HUES48 (cell line): ENCODE measurements at regions not wholly inside any gene's neighbourhood (a gene's known extent, or its start where the extent isn't known, plus 50 kb on each side); places are given as distances from the start of the nearest gene placed in this dataset.
"Not testable (repeated sequence)": the region's sequence is repeated elsewhere in the genome, so short reads cannot be mapped to it uniquely, and the experiment has no call there.

Experiments used
- H3K27ac ChIP-seq: one replicate; pipeline ENCODE4 v1.7.0; 2013; ENCODE audit warnings: low read depth, low read length, inconsistent platforms
- H3K27me3 ChIP-seq: 2 replicates; pipeline ENCODE4 v1.6.1; 2013; ENCODE audit warnings: mild to moderate bottlenecking, low read length; ENCODE audit not compliant: control insufficient read depth, insufficient read depth
- H3K36me3 ChIP-seq: 2 replicates; pipeline ENCODE4 v1.6.1; 2013; ENCODE audit warnings: low read length; ENCODE audit not compliant: control insufficient read depth, insufficient read depth
- H3K4me1 ChIP-seq: 2 replicates; pipeline ENCODE4 v1.6.1; 2013; ENCODE audit warnings: mild to moderate bottlenecking, low read length; ENCODE audit not compliant: control insufficient read depth, insufficient read depth
- H3K4me3 ChIP-seq: 2 replicates; pipeline ENCODE4 v1.5.1; 2013; ENCODE audit warnings: mild to moderate bottlenecking, low read depth, low read length
- H3K9ac ChIP-seq: 2 replicates; pipeline ENCODE4 v1.6.1; 2013; ENCODE audit warnings: mild to moderate bottlenecking, low read depth, low read length, moderate library complexity
- H3K9me3 ChIP-seq: 2 replicates; pipeline ENCODE4 v1.6.1; 2013; ENCODE audit warnings: low read length; ENCODE audit not compliant: control insufficient read depth, insufficient read depth

GRCh38 chr13:18702464-18703247, 479.0 kb downstream of the TUBA3C start:
- H3K9ac ChIP-seq, H3K27me3 ChIP-seq, H3K27ac ChIP-seq, H3K36me3 ChIP-seq, H3K4me3 ChIP-seq, H3K4me1 ChIP-seq: not testable (repeated sequence)
- peaks cover 38% of the 10 kb centered on the region for H3K9me3 ChIP-seq

GRCh38 chr13:18698332-18698731, 483.3 kb downstream of the TUBA3C start:
- H3K36me3 ChIP-seq, H3K9ac ChIP-seq: not testable (repeated sequence)

DNA sequence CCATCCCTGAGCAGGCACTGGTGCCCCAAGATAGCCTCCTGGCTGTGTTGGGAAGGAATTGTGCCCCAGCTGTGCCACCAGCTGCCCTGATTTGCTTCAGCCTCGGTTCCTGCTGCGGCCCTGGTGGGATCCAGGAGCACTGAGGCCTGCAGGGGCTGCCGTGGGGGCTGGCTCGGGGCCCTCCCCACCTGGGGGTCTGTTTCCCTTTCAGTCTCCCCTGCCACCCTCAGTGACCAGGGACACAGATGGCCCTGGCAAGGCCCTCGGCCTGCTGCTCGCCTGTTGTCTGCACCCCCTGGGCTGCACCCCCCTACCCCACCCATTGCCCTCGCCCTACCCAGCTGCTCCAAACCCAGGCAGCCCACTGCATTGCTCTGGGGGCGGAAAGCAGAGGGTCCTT, 483.8 kb downstream of the TUBA3C start:
- H3K4me1 ChIP-seq, H3K27ac ChIP-seq, H3K36me3 ChIP-seq, H3K27me3 ChIP-seq, H3K9ac ChIP-seq, H3K4me3 ChIP-seq: not testable (repeated sequence)
- H3K9me3 ChIP-seq, result peaks cover 31% of the 10 kb centered on the region

More at GRCh38 chr13:18698332-18698731, 483.3 kb downstream of the TUBA3C start:
- H3K9me3 ChIP-seq, result peaks cover 33% of the 10 kb centered on the region
- not testable (repeated sequence) for H3K4me3 ChIP-seq, H3K4me1 ChIP-seq, H3K27me3 ChIP-seq, H3K27ac ChIP-seq

DNA sequence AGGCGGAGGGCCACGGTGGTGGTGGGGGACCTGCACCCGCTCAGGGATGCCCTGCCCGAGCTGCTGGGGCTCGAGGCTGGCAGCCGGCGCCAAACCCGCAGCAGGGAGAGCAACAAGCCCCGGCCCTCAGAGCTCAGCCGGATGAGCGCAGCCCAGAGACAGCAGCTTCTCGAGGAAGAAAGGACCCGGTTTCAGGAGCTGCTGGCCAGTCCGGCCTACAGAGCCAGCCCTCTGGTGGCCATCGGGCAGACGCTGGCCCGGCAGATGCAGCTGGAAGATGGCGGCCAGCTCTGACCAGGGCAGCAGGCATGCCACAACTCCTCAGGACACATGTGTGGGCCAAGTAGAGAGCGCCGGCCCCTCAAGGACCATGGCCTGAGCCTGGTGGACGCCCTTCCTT, 484.4 kb downstream of the TUBA3C start:
- H3K4me1 ChIP-seq, H3K27ac ChIP-seq, H3K9ac ChIP-seq, H3K27me3 ChIP-seq, H3K36me3 ChIP-seq, H3K4me3 ChIP-seq: not testable (repeated sequence)
- H3K9me3 ChIP-seq, result peaks cover 25% of the 10 kb centered on the region

DNA sequence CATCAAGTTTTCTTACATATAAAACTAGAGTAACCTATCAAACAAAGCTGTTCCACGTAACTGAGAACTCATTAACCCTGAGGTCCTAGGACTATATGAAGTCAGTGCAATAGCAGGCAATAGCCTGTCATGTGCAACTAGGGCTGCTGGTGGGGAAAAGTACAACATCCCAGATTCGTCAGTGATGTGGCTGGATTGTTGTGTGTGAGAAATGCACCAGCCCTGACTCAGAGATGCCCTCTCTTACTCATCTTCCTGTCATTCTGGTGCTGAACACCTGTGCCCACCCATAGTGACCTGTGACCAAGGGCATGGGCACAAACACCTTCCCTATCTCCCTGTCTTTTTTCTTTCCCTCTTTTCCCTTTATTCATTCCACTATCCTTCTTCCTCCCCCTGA, 504.2 kb downstream of the TUBA3C start:
- not testable (repeated sequence) for H3K27me3 ChIP-seq, H3K27ac ChIP-seq, H3K9ac ChIP-seq, H3K4me1 ChIP-seq, H3K36me3 ChIP-seq, H3K4me3 ChIP-seq
- peaks cover 20% of the 10 kb centered on the region for H3K9me3 ChIP-seq

DNA sequence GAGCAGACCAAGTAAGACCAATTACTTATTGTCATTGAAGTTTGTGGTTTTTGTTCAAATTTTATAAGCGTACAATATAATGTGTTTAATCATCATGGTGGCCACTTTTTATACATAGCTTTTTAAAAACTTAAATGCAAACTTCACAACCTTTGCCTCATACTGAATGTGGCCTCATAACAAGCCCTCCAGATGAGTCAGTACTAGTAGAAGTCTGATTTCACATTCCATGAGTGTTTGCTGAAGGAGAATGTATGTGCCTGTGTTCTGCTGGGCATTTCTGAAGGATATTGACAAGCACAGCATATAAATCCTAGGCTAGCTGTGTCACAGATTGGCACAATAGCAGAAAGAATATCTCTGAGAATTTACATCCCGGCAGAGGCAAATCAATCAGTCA, 506.4 kb downstream of the TUBA3C start:
- H3K36me3 ChIP-seq, H3K27me3 ChIP-seq, H3K27ac ChIP-seq, H3K4me3 ChIP-seq, H3K9ac ChIP-seq, H3K4me1 ChIP-seq: not testable (repeated sequence)
- peaks cover 17% of the 10 kb centered on the region for H3K9me3 ChIP-seq

DNA sequence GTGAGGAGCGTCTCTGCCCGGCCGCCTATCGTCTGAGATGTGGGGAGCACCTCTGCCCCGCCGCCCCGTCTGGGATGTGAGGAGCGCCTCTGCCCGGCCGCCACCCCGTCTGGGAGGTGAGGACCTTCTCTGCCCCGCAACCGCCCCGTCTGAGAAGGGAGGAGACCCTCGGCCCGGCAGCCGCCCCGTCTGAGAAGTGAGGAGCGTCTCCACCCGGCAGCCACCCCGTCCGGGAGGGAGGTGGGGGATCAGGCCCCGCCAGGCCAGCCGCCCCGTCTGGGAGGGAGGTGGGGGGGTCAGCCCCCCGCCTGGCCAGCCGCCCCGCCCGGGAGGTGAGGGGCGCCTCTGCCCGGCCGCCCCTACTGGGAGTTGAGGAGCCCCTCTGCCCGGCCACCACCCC, 507.8 kb downstream of the TUBA3C start:
- H3K9me3 ChIP-seq, H3K27ac ChIP-seq, H3K4me1 ChIP-seq, H3K4me3 ChIP-seq, H3K27me3 ChIP-seq, H3K9ac ChIP-seq, H3K36me3 ChIP-seq: not testable (repeated sequence)

DNA sequence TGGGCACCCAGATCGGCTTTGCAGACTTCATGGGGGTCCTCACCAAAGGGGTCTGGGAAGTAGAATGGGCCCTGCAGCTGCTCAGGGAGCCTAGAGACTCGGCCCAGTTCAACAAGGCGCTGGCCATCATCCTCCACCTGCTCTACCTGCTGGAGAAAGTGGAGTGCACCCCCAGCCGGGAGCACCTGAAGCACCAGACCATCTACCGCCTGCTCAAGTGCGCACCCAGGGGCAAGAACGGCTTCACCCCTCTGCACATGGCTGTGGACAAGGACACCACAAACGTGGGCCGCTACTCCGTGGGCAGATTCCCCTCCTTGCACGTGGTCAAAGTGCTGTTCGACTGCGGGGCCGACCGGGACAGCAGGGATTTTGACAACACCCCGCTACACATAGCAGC, 515.0 kb downstream of the TUBA3C start:
- H3K36me3 ChIP-seq, H3K9ac ChIP-seq, H3K27me3 ChIP-seq, H3K4me3 ChIP-seq, H3K27ac ChIP-seq, H3K4me1 ChIP-seq: not testable (repeated sequence)
- H3K9me3 ChIP-seq, result peaks cover 10% of the 10 kb centered on the region; the same call in 1 of the 2 replicates

GRCh38 chr13:18665716-18666115, 515.9 kb downstream of the TUBA3C start:
- H3K27me3 ChIP-seq, H3K36me3 ChIP-seq, H3K4me1 ChIP-seq, H3K4me3 ChIP-seq, H3K27ac ChIP-seq, H3K9ac ChIP-seq: not testable (repeated sequence)
- H3K9me3 ChIP-seq, result peaks cover 10% of the 10 kb centered on the region; the same call in 1 of the 2 replicates

DNA sequence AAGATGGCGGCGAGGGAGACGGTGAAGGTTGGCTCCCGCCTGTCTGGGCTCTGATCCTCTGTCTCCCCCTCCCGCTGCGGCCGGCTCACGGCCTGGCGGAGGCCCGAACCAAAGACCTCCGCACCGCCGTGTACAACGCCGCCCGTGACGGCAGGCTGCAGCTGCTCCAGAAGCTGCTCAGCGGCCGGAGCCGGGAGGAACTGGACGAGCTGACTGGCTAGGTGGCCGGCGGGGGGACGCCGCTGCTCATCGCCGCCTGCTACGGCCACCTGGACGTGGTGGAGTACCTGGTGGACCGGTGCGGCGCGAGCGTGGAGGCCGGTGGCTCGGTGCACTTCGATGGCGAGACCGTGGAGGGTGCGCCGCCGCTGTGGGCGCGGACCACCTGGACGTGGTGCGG, 516.5 kb downstream of the TUBA3C start:
- H3K27ac ChIP-seq, H3K9ac ChIP-seq, H3K4me3 ChIP-seq, H3K4me1 ChIP-seq, H3K36me3 ChIP-seq, H3K27me3 ChIP-seq: not testable (repeated sequence)
- H3K9me3 ChIP-seq, result peaks cover 10% of the 10 kb centered on the region; the same call in 1 of the 2 replicates

DNA sequence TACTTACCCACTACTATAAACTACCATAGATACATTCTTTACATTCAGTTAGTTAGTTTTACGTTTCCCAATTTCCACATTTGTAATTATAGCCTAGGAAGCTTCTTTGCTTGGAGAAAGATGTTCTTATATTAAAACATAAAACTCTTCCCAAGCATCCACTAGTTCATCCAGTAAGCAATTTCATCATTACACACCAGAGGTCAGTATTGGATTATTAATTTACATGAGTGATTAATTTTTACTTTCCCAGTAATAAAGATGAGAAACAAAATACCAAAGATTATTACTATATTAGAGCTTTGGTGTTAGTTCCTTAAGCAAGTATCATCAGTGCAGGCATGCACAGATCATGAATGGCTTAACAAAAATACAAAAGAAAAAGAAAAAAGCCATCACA, 518.4 kb downstream of the TUBA3C start:
- not testable (repeated sequence) for H3K27me3 ChIP-seq, H3K4me3 ChIP-seq, H3K36me3 ChIP-seq, H3K4me1 ChIP-seq, H3K27ac ChIP-seq, H3K9ac ChIP-seq
- H3K9me3 ChIP-seq, result peaks cover 13% of the 10 kb centered on the region; the same call in 1 of the 2 replicates
